H1 (cell line): ENCODE measurements at regions not wholly inside any gene's neighbourhood (a gene's known extent, or its start where the extent isn't known, plus 50 kb on each side); places are given as distances from the start of the nearest gene placed in this dataset.

Experiments
- CTCF ChIA-PET: fragments of 300-600 bp; sonication (Branson Sonifier 250); formaldehyde crosslinking; loops from one replicate; lab custom pipeline; 2021; ENCODE audit not compliant: partially characterized antibody; lab: Charles Lee
- POLR2A ChIA-PET: fragments of 300-600 bp; sonication (Branson Sonifier 250); formaldehyde crosslinking; loops from one replicate; lab custom pipeline; 2021; ENCODE audit warnings: inconsistent platforms; ENCODE audit not compliant: partially characterized antibody; lab: Charles Lee
- DNase-seq, 2 experiments: peaks; one replicate each; pipeline versions ENCODE4 v3.0.0 to v3.0.0-alpha.2; 2010 to 2022; ENCODE audit warnings: low spot score in 2 of 2, low read depth in 1 of 2, mixed read lengths in 1 of 2
- FAIRE-seq: peaks from 2 replicates; lab custom pipeline; 2011; peaks lifted over from hg19 to GRCh38; lab: Jason Lieb, UNC
- H2AFZ ChIP-seq: 2 replicates; pipeline ENCODE4 v1.8.1; 2012; ENCODE audit warnings: low read length, inconsistent platforms
- H2AK5ac ChIP-seq: 2 replicates; pipeline ENCODE4 v1.6.1; 2013; ENCODE audit warnings: low read depth, low read length
- H2BK120ac ChIP-seq: replicated peaks from 2 replicates; pipeline ENCODE3; 2013; ENCODE audit warnings: low read depth, low read length, inconsistent platforms
- H2BK12ac ChIP-seq: 2 replicates; pipeline ENCODE4 v1.6.1; 2013; ENCODE audit warnings: low read depth, low read length
- H2BK15ac ChIP-seq: 2 replicates; pipeline ENCODE4 v1.6.1; 2013; ENCODE audit warnings: low read length
- H2BK20ac ChIP-seq: 2 replicates; pipeline ENCODE4 v1.6.1; 2013; ENCODE audit warnings: low read length
- H2BK5ac ChIP-seq: 2 replicates; pipeline ENCODE4 v1.6.1; 2013; ENCODE audit warnings: low read depth, low read length
- H3K14ac ChIP-seq: 2 replicates; pipeline ENCODE4 v1.6.1; 2013; ENCODE audit warnings: inconsistent platforms; ENCODE audit not compliant: insufficient read length
- H3K18ac ChIP-seq: 2 replicates; pipeline ENCODE4 v1.6.1; 2013; ENCODE audit warnings: low read length; ENCODE audit errors: extremely low read depth
- H3K23ac ChIP-seq: 2 replicates; pipeline ENCODE4 v1.6.1; 2013; ENCODE audit warnings: inconsistent platforms; ENCODE audit not compliant: insufficient read length
- H3K23me2 ChIP-seq: 2 replicates; pipeline ENCODE4 v1.6.1; 2013; ENCODE audit warnings: low read depth, low read length
- H3K27ac ChIP-seq: 2 replicates; pipeline ENCODE4 v1.6.1; 2011; ENCODE audit warnings: low read depth, low read length, inconsistent platforms
- H3K27me3 ChIP-seq, 4 experiments: replicated peaks in 1 of 4; 1 replicate in 1 of 4; 2 replicates in 3 of 4; pipeline versions ENCODE4 v1.6.1 to v1.8.1; 2011 to 2013; ENCODE audit warnings: low read length in 3 of 4, mild to moderate bottlenecking in 3 of 4, inconsistent platforms in 2 of 4, mixed read lengths in 2 of 4, moderate library complexity in 1 of 4; ENCODE audit not compliant: control insufficient read depth in 3 of 4, insufficient read depth in 3 of 4; ENCODE audit errors: extremely low read depth in 1 of 4
- H3K36me3 ChIP-seq, 4 experiments: 2 replicates each; pipeline versions ENCODE4 v1.6.1 to v1.8.1; 2011 to 2013; ENCODE audit warnings: mild to moderate bottlenecking in 4 of 4, low read length in 3 of 4, moderate library complexity in 2 of 4, control low read depth in 1 of 4, inconsistent platforms in 1 of 4; ENCODE audit not compliant: insufficient read depth in 4 of 4, control insufficient read depth in 2 of 4
- H3K4ac ChIP-seq: replicated peaks from 2 replicates; pipeline ENCODE3; 2013; ENCODE audit warnings: low read length, low read depth, mixed read lengths, inconsistent platforms; ENCODE audit not compliant: insufficient read length
- H3K4me1 ChIP-seq, 4 experiments: replicated peaks in 1 of 4; 1 replicate in 1 of 4; 2 replicates in 3 of 4; pipeline versions ENCODE4 v1.6.1 to v1.8.1; 2011 to 2013; ENCODE audit warnings: low read length in 3 of 4, inconsistent platforms in 2 of 4, mixed read lengths in 1 of 4; ENCODE audit not compliant: insufficient read depth in 4 of 4, control insufficient read depth in 3 of 4
- H3K4me2 ChIP-seq, 2 experiments: 2 replicates each; pipeline versions ENCODE4 v1.6.1 to v1.8.1; 2011 to 2013; ENCODE audit warnings: low read depth in 2 of 2, low read length in 2 of 2, control low read depth in 1 of 2, inconsistent platforms in 1 of 2, mild to moderate bottlenecking in 1 of 2; ENCODE audit not compliant: insufficient read depth in 1 of 2
- H3K4me3 ChIP-seq, 4 experiments: fragments of 200-600, 300-600 bp in 1 of 4; sonication (generic), shearing (Covaris generic), sonication (Bioruptor Twin) in 1 of 4; 2 replicates each; pipeline versions ENCODE4 v1.5.1 to v1.8.1; 2011 to 2016; ENCODE audit warnings: low read length in 4 of 4, low read depth in 3 of 4, control low read depth in 2 of 4, inconsistent platforms in 2 of 4, mild to moderate bottlenecking in 2 of 4, mixed read lengths in 1 of 4, moderate library complexity in 1 of 4; ENCODE audit not compliant: insufficient read depth in 2 of 4; ENCODE audit errors: extremely low read depth in 1 of 4
- H3K56ac ChIP-seq: replicated peaks from 2 replicates; pipeline ENCODE3; 2013; ENCODE audit warnings: low read depth, mild to moderate bottlenecking, mixed read lengths, low read length, inconsistent platforms; ENCODE audit not compliant: insufficient read length
- H3K79me1 ChIP-seq: 2 replicates; pipeline ENCODE4 v1.6.1; 2013; ENCODE audit warnings: low read depth, low read length, control low read depth
- H3K79me2 ChIP-seq, 2 experiments: 2 replicates each; pipeline versions ENCODE4 v1.6.1 to v1.8.1; 2012 to 2013; ENCODE audit warnings: low read length in 2 of 2, mild to moderate bottlenecking in 2 of 2, inconsistent platforms in 1 of 2; ENCODE audit not compliant: insufficient read depth in 2 of 2, control insufficient read depth in 1 of 2
- H3K9ac ChIP-seq, 4 experiments: replicated peaks in 1 of 4; 1 replicate in 1 of 4; 2 replicates in 3 of 4; pipeline versions ENCODE4 v1.6.1 to v1.8.1; 2011 to 2013; ENCODE audit warnings: low read depth in 3 of 4, low read length in 3 of 4, control low read depth in 2 of 4, mild to moderate bottlenecking in 2 of 4, moderate library complexity in 2 of 4, inconsistent platforms in 1 of 4; ENCODE audit errors: extremely low read depth in 1 of 4
- H3K9me3 ChIP-seq, 2 experiments: 2 replicates each; pipeline versions ENCODE4 v1.6.1 to v1.8.1; 2012 to 2013; ENCODE audit warnings: mild to moderate bottlenecking in 2 of 2, moderate library complexity in 2 of 2, control low read depth in 1 of 2, inconsistent platforms in 1 of 2, low read depth in 1 of 2, low read length in 1 of 2, mixed read lengths in 1 of 2; ENCODE audit not compliant: insufficient read depth in 2 of 2
- H4K20me1 ChIP-seq, 2 experiments: replicated peaks in 1 of 2; 2 replicates each; pipeline versions ENCODE3 to v1.8.1; 2011 to 2013; ENCODE audit warnings: inconsistent platforms in 2 of 2, low read length in 2 of 2, mild to moderate bottlenecking in 1 of 2; ENCODE audit not compliant: insufficient read depth in 2 of 2, control insufficient read depth in 1 of 2
- H4K5ac ChIP-seq: 2 replicates; pipeline ENCODE4 v1.6.1; 2013; ENCODE audit warnings: low read length, low read depth, mixed read lengths, inconsistent platforms; ENCODE audit not compliant: insufficient read length
- H4K8ac ChIP-seq: 2 replicates; pipeline ENCODE4 v1.8.0; 2013; ENCODE audit warnings: mild to moderate bottlenecking, moderate library complexity, low read length, inconsistent platforms; ENCODE audit not compliant: insufficient read depth; ENCODE audit errors: extremely low read depth
- H4K91ac ChIP-seq: replicated peaks from 2 replicates; pipeline ENCODE3; 2013; ENCODE audit warnings: low read length, mixed read lengths, inconsistent platforms; ENCODE audit not compliant: insufficient read length
- ATF3 ChIP-seq: IDR thresholded peaks from 2 replicates; pipeline ENCODE4 v1.6.1; 2011; ENCODE audit warnings: low read depth, mild to moderate bottlenecking, low read length; ENCODE audit not compliant: insufficient read depth
- BRCA1 ChIP-seq: IDR thresholded peaks from 2 replicates; pipeline ENCODE4 v1.6.1; 2012; ENCODE audit warnings: low read depth, low read length, improper control_type of control experiment
- CBX5 ChIP-seq: fragments of 300-800, 300-1000 bp; sonication (generic); IDR thresholded peaks from 2 replicates; pipeline ENCODE4 v1.7.1; 2016; ENCODE audit warnings: antibody characterized with exemption, low read length, low read depth
- CHD2 ChIP-seq: IDR thresholded peaks from 2 replicates; pipeline ENCODE4 v1.6.1; 2012; ENCODE audit warnings: low read length, improper control_type of control experiment
- GABPA ChIP-seq: IDR thresholded peaks from 2 replicates; pipeline ENCODE4 v1.6.1; 2011; ENCODE audit warnings: mild to moderate bottlenecking, low read length, moderate library complexity, borderline replicate concordance; ENCODE audit not compliant: insufficient read depth
- HDAC6 ChIP-seq: IDR thresholded peaks from one replicate; pipeline ENCODE4 v1.7.1; 2012; ENCODE audit warnings: low read depth, mild to moderate bottlenecking, inconsistent platforms, low read length, moderate library complexity
- KDM1A ChIP-seq: fragments of 200-600, 300-600 bp; sonication (generic); IDR thresholded peaks from 2 replicates; pipeline ENCODE4 v1.7.1; 2016; ENCODE audit warnings: mild to moderate bottlenecking, low read length, borderline replicate concordance
- MAX ChIP-seq: IDR thresholded peaks from 2 replicates; pipeline ENCODE4 v1.6.1; 2012; ENCODE audit warnings: inconsistent platforms
- RBBP5 ChIP-seq: IDR thresholded peaks from 2 replicates; pipeline ENCODE4 v1.7.1; 2012; ENCODE audit warnings: low read depth, mild to moderate bottlenecking, inconsistent platforms, low read length, moderate library complexity, borderline replicate concordance
- RNF2 ChIP-seq: fragments of 200-900, 300-1000 bp; sonication (generic); IDR thresholded peaks from 2 replicates; pipeline ENCODE4 v1.7.1; 2016; ENCODE audit warnings: borderline replicate concordance, low read depth, mild to moderate bottlenecking, antibody characterized with exemption, low read length; ENCODE audit not compliant: poor library complexity, severe bottlenecking; ENCODE audit errors: missing control alignments
- SIRT6 ChIP-seq: IDR thresholded peaks from one replicate; pipeline ENCODE4 v1.7.1; 2012; ENCODE audit warnings: low read length, inconsistent platforms
- SIX5 ChIP-seq: IDR thresholded peaks from 2 replicates; pipeline ENCODE4 v1.6.1; 2011; ENCODE audit warnings: mild to moderate bottlenecking, low read depth, low read length
- SUZ12 ChIP-seq: fragments of 200-600 bp; sonication (generic); IDR thresholded peaks from 2 replicates; pipeline ENCODE4 v1.6.1; 2012; ENCODE audit warnings: mild to moderate bottlenecking, inconsistent platforms, low read length, moderate library complexity, mixed read lengths
- TEAD4 ChIP-seq: IDR thresholded peaks from 2 replicates; pipeline ENCODE4 v1.6.1; 2012; ENCODE audit warnings: low read depth, low read length, inconsistent platforms, mixed read lengths
- WGBS, 2 experiments: shearing (Covaris generic) in 1 of 2; methylation state at CpG; one replicate each; pipeline versions ENCODE4 v1.1.6 to v1.1.7; 2013 to 2015; ENCODE audit warnings: low lambda C conversion rate in 2 of 2, mixed read lengths in 2 of 2, inconsistent platforms in 1 of 2, low coverage in 1 of 2, missing lambda C conversion rate in 1 of 2; ENCODE audit not compliant: insufficient replicate concordance in 2 of 2, insufficient coverage in 1 of 2, insufficient read length in 1 of 2; ENCODE audit errors: extremely low coverage in 1 of 2, missing lambda C conversion rate in 1 of 2; 5-methylcytosine and 5-hydroxymethylcytosine counted together

GRCh38 chr7:133199831-133200230 is 53.0 kb upstream of the EXOC4 start:
- POLR2A ChIA-PET, result no interaction called here
- H3K14ac ChIP-seq, result no peak overlapping the region
- DNase-seq (no peak), FAIRE-seq (no peak)
- H2BK12ac ChIP-seq, result 0 out of 2 replicates have a peak overlapping the region, but pooled peaks have one; percentile 64
- H3K23me2 ChIP-seq, result 0 out of 2 replicates have a peak, but pooled peaks cover 2% of the 10 kb centered on the region
- H3K79me2 ChIP-seq, result no peaks in the 10 kb centered on the region
- no peaks in the 10 kb centered on the region for H3K27me3 ChIP-seq
- H3K56ac ChIP-seq, result no peak overlapping the region
- no peaks in the 10 kb centered on the region for H4K20me1 ChIP-seq
- H3K79me1 ChIP-seq, result no peaks in the 10 kb centered on the region
- 0 out of 2 replicates have a peak overlapping the region, but pooled peaks have one; percentile 28 for H2AFZ ChIP-seq
- no peak overlapping the region for H3K9ac ChIP-seq
- H4K5ac ChIP-seq, result no peak overlapping the region
- peak overlapping the region; percentile 22 for H4K91ac ChIP-seq
- no peak overlapping the region for H2BK5ac ChIP-seq
- H2AK5ac ChIP-seq, result no peak overlapping the region
- no peak overlapping the region for H2BK120ac ChIP-seq
- H3K9me3 ChIP-seq, result no peaks in the 10 kb centered on the region
- 0 out of 2 replicates have a peak overlapping the region, but pooled peaks have one; percentile 55 for H2BK20ac ChIP-seq
- H3K4me2 ChIP-seq, result no peak overlapping the region
- no peak overlapping the region for H3K23ac ChIP-seq
- H3K4me1 ChIP-seq, result peaks cover 3 to 17% (median 9%) of the 10 kb centered on the region in 4 experiments
- no peak overlapping the region for H3K27ac ChIP-seq
- H3K18ac ChIP-seq, result no peak overlapping the region
- H3K4me3 ChIP-seq, result no peak overlapping the region
- no peak overlapping the region for H3K4ac ChIP-seq
- H2BK15ac ChIP-seq, result no peak overlapping the region
- peak overlapping the region; percentile 60; the same call in 1 of the 2 replicates for H4K8ac ChIP-seq
- CTCF ChIA-PET, result interaction anchor here (0.8 to 2.2 kb wide), 5 partner anchors 8 to 148 kb away, joined by 3 to 7 read pairs (median 4); no protein-coding TSS in a partner anchor
- H3K36me3 ChIP-seq, result no peaks in the 10 kb centered on the region
- 82% methylated on average over 2 of the region's 2 CpGs; no CpG with 5 or more reads in 1 of the 2 experiments for WGBS, 2 experiments
- no peak for TF ChIP-seq SIRT6
- no peak for TF ChIP-seq CHD2
- TF ChIP-seq TEAD4, result no peak
- TF ChIP-seq BRCA1, result no peak
- TF ChIP-seq SIX5, result no peak
- no peak for TF ChIP-seq KDM1A
- no peak for TF ChIP-seq GABPA
- no peak for TF ChIP-seq HDAC6
- TF ChIP-seq RBBP5, result no peak
- no peak for TF ChIP-seq SUZ12
- no peak for TF ChIP-seq RNF2
- no peak for TF ChIP-seq CBX5
- TF ChIP-seq MAX, result no peak
- no peak for TF ChIP-seq ATF3
